Limb (tissue), 2 donors: ENCODE measurements at regions not wholly inside any gene's neighbourhood (a gene's known extent, or its start where the extent isn't known, plus 50 kb on each side); places are given as distances from the start of the nearest gene placed in this dataset.

Experiments used
- DNase-seq, 2 donors: peaks; one replicate each; pipeline ENCODE4 v3.0.0-alpha.2; 2016; ENCODE audit errors: extremely low spot score in 2 of 2

GRCh38 chr5:124647352-124647751 is 99.1 kb downstream of the ZNF608 start:
- DNase-seq: no peak

GRCh38 chr5:124645396-124645795 is 101.0 kb downstream of the ZNF608 start:
- DNase-seq: no peak

GRCh38 chr5:124644582-124644981 is 101.9 kb downstream of the ZNF608 start:
- DNase-seq: no peak

- DNase-seq: no peak
Observed at GRCh38 chr5:124644138-124644537, 102.3 kb downstream of the ZNF608 start.

GRCh38 chr5:124643336-124643735 is 103.1 kb downstream of the ZNF608 start:
- no peak for DNase-seq

- no peak for DNase-seq
Observed at GRCh38 chr5:124642151-124642550, 104.3 kb downstream of the ZNF608 start.

GRCh38 chr5:124641154-124641792 is 105.2 kb downstream of the ZNF608 start:
- no peak for DNase-seq

- DNase-seq: no peak
Observed at GRCh38 chr5:124639095-124639665, 107.3 kb downstream of the ZNF608 start.

GRCh38 chr5:124637011-124637410 is 109.4 kb downstream of the ZNF608 start:
- no peak for DNase-seq

GRCh38 chr5:124634741-124635323 is 111.6 kb downstream of the ZNF608 start:
- DNase-seq: no peak

- no peak for DNase-seq
Observed at GRCh38 chr5:124634228-124634739, 112.2 kb downstream of the ZNF608 start.

- DNase-seq: no peak
Observed at GRCh38 chr5:124633209-124633608, 113.2 kb downstream of the ZNF608 start.

- no peak for DNase-seq
Observed at GRCh38 chr5:124631874-124632550, 114.4 kb downstream of the ZNF608 start.

- no peak for DNase-seq
Observed at GRCh38 chr5:124630767-124631704, 115.4 kb downstream of the ZNF608 start.

GRCh38 chr5:124628721-124629596 is 117.5 kb downstream of the ZNF608 start:
- DNase-seq: no peak

- no peak for DNase-seq
Observed at GRCh38 chr5:124627815-124628595, 118.4 kb downstream of the ZNF608 start.

- no peak for DNase-seq
Observed at GRCh38 chr5:124626053-124626452, 120.4 kb downstream of the ZNF608 start.

- DNase-seq: no peak
Observed at GRCh38 chr5:124623265-124623664, 123.2 kb downstream of the ZNF608 start.

- DNase-seq: no peak
Observed at GRCh38 chr5:124622851-124623250, 123.6 kb downstream of the ZNF608 start.
